T-helper 17 cell (primary cell): ENCODE measurements at regions not wholly inside any gene's neighbourhood (a gene's known extent, or its start where the extent isn't known, plus 50 kb on each side); places are given as distances from the start of the nearest gene placed in this dataset.

Source experiments
- ATAC-seq: fragments of 150-1000 bp; cut with Tn5 transposase; 2 replicates; pipeline ENCODE4 v1.10.0; 2021; ENCODE audit warnings: mild to moderate bottlenecking, moderate library complexity
- DNase-seq, 3 donors: peaks; one replicate each; pipeline versions ENCODE4 v3.0.0 to v3.0.0-alpha.2; 2020 to 2021
- H3K9me3 ChIP-seq: one replicate; pipeline ENCODE4 v1.7.0; 2013; ENCODE audit warnings: low read length, mild to moderate bottlenecking; ENCODE audit not compliant: control insufficient read depth, poor library complexity, severe bottlenecking
- H3K27ac Mint-ChIP-seq: one replicate; pipeline ENCODE4 v1.8.0; 2022; ENCODE audit warnings: mild to moderate bottlenecking, moderate library complexity, mixed read lengths
- H3K27me3 Mint-ChIP-seq: one replicate; pipeline ENCODE4 v1.8.0; 2022; ENCODE audit warnings: mixed read lengths
- H3K36me3 Mint-ChIP-seq: one replicate; pipeline ENCODE4 v1.8.0; 2022; ENCODE audit warnings: low read depth, mixed read lengths
- H3K4me1 Mint-ChIP-seq: one replicate; pipeline ENCODE4 v1.8.0; 2022; ENCODE audit warnings: mild to moderate bottlenecking, mixed read lengths
- H3K4me3 Mint-ChIP-seq: one replicate; pipeline ENCODE4 v1.8.0; 2022; ENCODE audit warnings: mild to moderate bottlenecking, moderate library complexity, mixed read lengths

- no peak overlapping the region for H3K4me3 Mint-ChIP-seq
- no peak for DNase-seq
- H3K27ac Mint-ChIP-seq = no peak overlapping the region
- ATAC-seq = no peak
- H3K4me1 Mint-ChIP-seq = no peaks in the 10 kb centered on the region
- no peaks in the 10 kb centered on the region for H3K36me3 Mint-ChIP-seq
- H3K27me3 Mint-ChIP-seq = no peaks in the 10 kb centered on the region
- no peaks in the 10 kb centered on the region for H3K9me3 ChIP-seq
Observed at GRCh38 chr7:46557781-46558180, 636.7 kb upstream of the IGFBP3 start.

- H3K27me3 Mint-ChIP-seq = no peaks in the 10 kb centered on the region
- no peak overlapping the region for H3K4me3 Mint-ChIP-seq
- no peaks in the 10 kb centered on the region for H3K36me3 Mint-ChIP-seq
- no peaks in the 10 kb centered on the region for H3K4me1 Mint-ChIP-seq
- H3K27ac Mint-ChIP-seq = no peak overlapping the region
- DNase-seq (no peak), ATAC-seq (no peak)
- no peaks in the 10 kb centered on the region for H3K9me3 ChIP-seq
Observed at GRCh38 chr7:46557295-46557711, 636.2 kb upstream of the IGFBP3 start.

GRCh38 chr7:46554688-46555422 is 633.8 kb upstream of the IGFBP3 start:
- Mint-ChIP-seq H3K27me3 (no peaks in the 10 kb centered on the region), H3K36me3 (no peaks in the 10 kb centered on the region), H3K4me3 (no peak overlapping the region), H3K27ac (no peak overlapping the region), H3K4me1 (no peaks in the 10 kb centered on the region)
- ATAC-seq (no peak), DNase-seq (no peak)
- no peaks in the 10 kb centered on the region for H3K9me3 ChIP-seq

GRCh38 chr7:46551603-46552002 is 630.5 kb upstream of the IGFBP3 start:
- DNase-seq (no peak), ATAC-seq (no peak)
- Mint-ChIP-seq H3K36me3 (no peaks in the 10 kb centered on the region), H3K27me3 (no peaks in the 10 kb centered on the region), H3K27ac (no peak overlapping the region), H3K4me3 (no peak overlapping the region), H3K4me1 (no peaks in the 10 kb centered on the region)
- H3K9me3 ChIP-seq = no peaks in the 10 kb centered on the region

GRCh38 chr7:46550864-46551263 is 629.8 kb upstream of the IGFBP3 start:
- no peaks in the 10 kb centered on the region for H3K9me3 ChIP-seq
- ATAC-seq (no peak), DNase-seq (no peak)
- Mint-ChIP-seq H3K36me3 (no peaks in the 10 kb centered on the region), H3K4me3 (no peak overlapping the region), H3K27me3 (no peaks in the 10 kb centered on the region), H3K27ac (no peak overlapping the region), H3K4me1 (no peaks in the 10 kb centered on the region)

- no peaks in the 10 kb centered on the region for H3K9me3 ChIP-seq
- no peak for ATAC-seq
- Mint-ChIP-seq H3K27ac (no peak overlapping the region), H3K4me3 (no peak overlapping the region), H3K4me1 (no peaks in the 10 kb centered on the region), H3K36me3 (no peaks in the 10 kb centered on the region), H3K27me3 (no peaks in the 10 kb centered on the region)
- no peak for DNase-seq
Observed at GRCh38 chr7:46549892-46550639, 629.0 kb upstream of the IGFBP3 start.

- Mint-ChIP-seq H3K36me3 (no peaks in the 10 kb centered on the region), H3K4me3 (no peak overlapping the region), H3K4me1 (no peaks in the 10 kb centered on the region), H3K27ac (no peak overlapping the region), H3K27me3 (no peaks in the 10 kb centered on the region)
- no peak for DNase-seq
- no peak for ATAC-seq
- H3K9me3 ChIP-seq = no peaks in the 10 kb centered on the region
Observed at GRCh38 chr7:46549347-46549746, 628.3 kb upstream of the IGFBP3 start.

- ATAC-seq (no peak), DNase-seq (no peak)
- no peaks in the 10 kb centered on the region for H3K9me3 ChIP-seq
- no peak overlapping the region for H3K4me3 Mint-ChIP-seq
- no peak overlapping the region for H3K27ac Mint-ChIP-seq
- H3K27me3 Mint-ChIP-seq = no peaks in the 10 kb centered on the region
- H3K36me3 Mint-ChIP-seq = no peaks in the 10 kb centered on the region
- no peaks in the 10 kb centered on the region for H3K4me1 Mint-ChIP-seq
Observed at GRCh38 chr7:46547044-46547443, 626.0 kb upstream of the IGFBP3 start.

GRCh38 chr7:46545790-46546189 is 624.7 kb upstream of the IGFBP3 start:
- Mint-ChIP-seq H3K4me1 (no peaks in the 10 kb centered on the region), H3K36me3 (no peaks in the 10 kb centered on the region), H3K27me3 (no peaks in the 10 kb centered on the region), H3K27ac (no peak overlapping the region), H3K4me3 (no peak overlapping the region)
- DNase-seq (no peak), ATAC-seq (no peak)
- no peaks in the 10 kb centered on the region for H3K9me3 ChIP-seq

GRCh38 chr7:46544396-46545008 is 623.4 kb upstream of the IGFBP3 start:
- no peaks in the 10 kb centered on the region for H3K27me3 Mint-ChIP-seq
- H3K9me3 ChIP-seq = no peaks in the 10 kb centered on the region
- ATAC-seq (no peak), DNase-seq (no peak)
- H3K4me3 Mint-ChIP-seq = no peak overlapping the region
- H3K27ac Mint-ChIP-seq = no peak overlapping the region
- H3K4me1 Mint-ChIP-seq = no peaks in the 10 kb centered on the region
- no peaks in the 10 kb centered on the region for H3K36me3 Mint-ChIP-seq

- no peak overlapping the region for H3K27ac Mint-ChIP-seq
- H3K4me3 Mint-ChIP-seq = no peak overlapping the region
- H3K36me3 Mint-ChIP-seq = no peaks in the 10 kb centered on the region
- H3K27me3 Mint-ChIP-seq = no peaks in the 10 kb centered on the region
- H3K4me1 Mint-ChIP-seq = no peaks in the 10 kb centered on the region
- H3K9me3 ChIP-seq = no peaks in the 10 kb centered on the region
- ATAC-seq (no peak), DNase-seq (no peak)
Observed at GRCh38 chr7:46542076-46542475, 621.0 kb upstream of the IGFBP3 start.

- no peak for ATAC-seq
- H3K36me3 Mint-ChIP-seq = no peaks in the 10 kb centered on the region
Observed at GRCh38 chr7:46539892-46540483, 618.9 kb upstream of the IGFBP3 start.

GRCh38 chr7:46537191-46537905 is 616.3 kb upstream of the IGFBP3 start:
- no peaks in the 10 kb centered on the region for H3K9me3 ChIP-seq
- H3K36me3 Mint-ChIP-seq = no peaks in the 10 kb centered on the region
- DNase-seq = no peak
- no peaks in the 10 kb centered on the region for H3K4me1 Mint-ChIP-seq
- no peak overlapping the region for H3K4me3 Mint-ChIP-seq
- ATAC-seq = no peak
- H3K27me3 Mint-ChIP-seq = no peaks in the 10 kb centered on the region
- H3K27ac Mint-ChIP-seq = no peak overlapping the region

More at GRCh38 chr7:46539892-46540483, 618.9 kb upstream of the IGFBP3 start:
- no peak for DNase-seq
- no peak overlapping the region for H3K27ac Mint-ChIP-seq
- H3K4me1 Mint-ChIP-seq = no peaks in the 10 kb centered on the region
- H3K4me3 Mint-ChIP-seq = no peak overlapping the region
- no peaks in the 10 kb centered on the region for H3K9me3 ChIP-seq
- H3K27me3 Mint-ChIP-seq = no peaks in the 10 kb centered on the region
